NOMO-1 treated with dmso at 0.1 percent for 144 hours (cell line): ENCODE measurements at regions not wholly inside any gene's neighbourhood (a gene's known extent, or its start where the extent isn't known, plus 50 kb on each side); places are given as distances from the start of the nearest gene placed in this dataset.
"Not testable (repeated sequence)": the region's sequence is repeated elsewhere in the genome, so short reads cannot be mapped to it uniquely, and the experiment has no call there.

ENCODE experiments used
- DNase-seq: peaks from one replicate; lab custom pipeline; 2025; ENCODE audit not compliant: unreplicated experiment; lab: John Stamatoyannopoulos, UW

DNA sequence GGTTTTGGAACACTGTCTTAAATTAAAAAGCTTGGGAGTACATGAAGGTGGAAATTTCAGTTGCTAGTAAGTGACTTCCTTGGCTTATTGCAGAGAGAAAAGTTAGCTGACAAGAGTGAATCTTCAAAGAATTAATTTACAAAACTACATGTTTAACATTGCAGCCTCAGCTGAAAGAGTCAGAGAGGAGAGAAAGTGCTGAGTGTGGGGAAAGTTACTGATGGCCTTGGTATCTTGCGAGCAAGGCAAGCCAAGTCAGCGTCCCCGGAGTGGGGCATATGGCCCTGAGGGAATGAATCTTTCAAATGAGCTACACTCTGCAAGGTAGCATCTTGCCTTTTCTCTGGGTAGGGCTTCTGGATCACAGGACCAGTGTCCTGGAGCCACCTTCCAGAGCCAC lies 131.3 kb downstream of the LPIN1 start:
- no peak for DNase-seq

DNA sequence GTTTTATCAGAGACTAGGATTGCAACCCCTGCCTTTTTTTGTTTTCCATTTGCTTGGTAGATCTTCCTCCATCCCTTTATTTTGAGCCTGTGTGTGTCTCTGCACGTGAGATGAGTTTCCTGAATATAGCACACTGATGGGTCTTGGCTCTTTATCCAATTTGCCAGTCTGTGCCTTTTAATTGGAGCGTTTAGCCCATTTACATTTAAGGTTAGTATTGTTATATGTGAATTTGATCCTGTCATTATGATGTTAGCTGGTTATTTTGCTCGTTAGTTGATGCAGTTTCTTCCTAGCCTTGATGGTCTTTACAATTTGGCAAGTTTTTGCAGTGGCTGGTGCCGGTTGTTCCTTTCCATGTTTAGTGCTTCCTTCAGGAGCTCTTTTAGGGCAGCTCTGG lies 138.8 kb downstream of the LPIN1 start:
- DNase-seq = not testable (repeated sequence)

DNA sequence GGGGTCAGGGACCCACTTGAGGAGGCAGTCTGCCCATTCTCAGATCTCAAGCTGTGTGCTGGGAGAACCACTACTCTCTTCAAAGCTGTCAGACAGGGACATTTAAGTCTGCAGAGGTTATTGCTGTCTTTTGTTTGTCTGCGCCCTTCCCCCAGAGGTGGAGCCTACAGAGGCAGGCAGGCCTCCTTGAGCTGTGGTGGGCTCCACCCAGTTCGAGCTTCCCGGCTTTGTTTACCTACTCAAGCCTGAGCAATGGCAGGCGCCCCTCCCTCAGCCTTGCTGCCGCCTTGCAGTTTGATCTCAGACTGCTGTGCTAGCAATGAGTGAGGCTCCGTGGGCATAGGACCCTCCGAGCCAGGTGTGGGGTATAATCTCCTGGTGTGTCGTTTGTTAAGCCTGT lies 140.5 kb downstream of the LPIN1 start:
- not testable (repeated sequence) for DNase-seq

DNA sequence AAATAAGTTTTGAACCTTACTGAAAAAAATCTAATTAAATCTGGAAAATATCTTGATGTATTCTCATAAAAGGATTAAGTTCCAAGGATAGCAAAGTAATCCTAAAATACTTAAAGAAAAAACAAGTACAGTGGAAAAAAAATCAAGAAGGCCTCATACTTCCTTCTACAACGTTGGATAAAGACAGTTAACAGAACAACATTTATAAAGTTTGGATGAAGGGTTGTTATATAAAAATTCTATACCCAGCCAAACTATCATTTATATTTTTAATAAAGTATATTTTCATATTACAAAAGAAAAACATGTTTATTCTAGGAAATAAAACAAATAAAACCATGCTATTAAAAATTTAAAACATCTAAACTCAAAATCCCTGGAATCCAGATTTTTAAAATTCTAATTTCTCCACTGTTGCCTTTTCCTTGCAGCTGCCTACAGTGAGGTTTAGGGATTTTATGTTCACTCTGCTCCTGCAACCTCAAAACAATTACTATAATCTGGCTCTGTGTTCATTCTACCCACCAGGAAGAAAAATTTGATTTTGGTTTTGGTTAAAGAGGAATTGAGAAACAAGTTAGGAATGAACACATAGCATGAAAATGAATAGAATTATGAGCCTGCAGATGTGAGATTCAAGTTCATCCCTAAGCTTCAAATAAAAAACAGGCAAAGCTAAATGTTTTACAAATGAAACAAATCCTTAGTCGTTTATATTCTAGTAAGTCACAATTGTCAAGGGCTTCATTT lies 142.8 kb downstream of the LPIN1 start:
- DNase-seq = no peak

DNA sequence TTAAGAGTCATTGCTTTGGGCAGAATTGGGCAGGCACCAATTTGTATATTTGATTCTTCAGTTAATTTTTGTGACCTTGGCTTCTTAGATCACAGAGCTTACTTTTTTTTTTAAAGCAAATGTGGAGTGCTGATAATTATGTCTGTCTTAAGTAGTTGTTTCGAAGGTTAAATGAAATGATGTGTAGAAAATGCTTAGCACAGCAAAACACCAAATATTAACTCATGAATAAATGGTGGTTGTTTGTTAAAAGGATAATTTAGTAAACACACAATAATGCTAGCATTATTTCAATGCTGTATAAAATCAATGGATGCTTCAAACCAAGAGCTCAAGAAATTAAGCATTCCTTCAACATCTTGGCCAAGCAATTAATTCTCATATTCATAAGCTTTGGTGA lies 143.4 kb downstream of the LPIN1 start:
- DNase-seq = no peak

DNA sequence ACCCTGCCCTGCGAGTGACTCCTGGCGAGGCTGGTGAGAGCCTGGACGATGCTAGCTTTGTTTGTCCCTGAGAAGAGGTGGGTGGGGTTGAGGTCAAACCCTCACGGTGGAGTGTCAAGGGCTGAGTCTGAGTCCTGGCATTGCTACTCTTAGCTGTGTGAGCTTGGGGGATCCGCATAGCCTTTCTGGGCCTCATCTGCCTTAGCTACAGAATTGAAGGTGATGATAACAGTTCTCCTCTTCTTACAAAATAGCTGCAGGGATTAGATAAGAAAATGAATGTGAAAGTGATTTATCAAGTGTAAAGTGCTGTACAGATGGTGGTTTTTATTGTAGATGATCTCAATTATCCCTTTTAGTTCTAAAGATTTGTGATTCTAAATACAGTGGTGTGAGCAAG lies 144.6 kb downstream of the LPIN1 start:
- DNase-seq = no peak

DNA sequence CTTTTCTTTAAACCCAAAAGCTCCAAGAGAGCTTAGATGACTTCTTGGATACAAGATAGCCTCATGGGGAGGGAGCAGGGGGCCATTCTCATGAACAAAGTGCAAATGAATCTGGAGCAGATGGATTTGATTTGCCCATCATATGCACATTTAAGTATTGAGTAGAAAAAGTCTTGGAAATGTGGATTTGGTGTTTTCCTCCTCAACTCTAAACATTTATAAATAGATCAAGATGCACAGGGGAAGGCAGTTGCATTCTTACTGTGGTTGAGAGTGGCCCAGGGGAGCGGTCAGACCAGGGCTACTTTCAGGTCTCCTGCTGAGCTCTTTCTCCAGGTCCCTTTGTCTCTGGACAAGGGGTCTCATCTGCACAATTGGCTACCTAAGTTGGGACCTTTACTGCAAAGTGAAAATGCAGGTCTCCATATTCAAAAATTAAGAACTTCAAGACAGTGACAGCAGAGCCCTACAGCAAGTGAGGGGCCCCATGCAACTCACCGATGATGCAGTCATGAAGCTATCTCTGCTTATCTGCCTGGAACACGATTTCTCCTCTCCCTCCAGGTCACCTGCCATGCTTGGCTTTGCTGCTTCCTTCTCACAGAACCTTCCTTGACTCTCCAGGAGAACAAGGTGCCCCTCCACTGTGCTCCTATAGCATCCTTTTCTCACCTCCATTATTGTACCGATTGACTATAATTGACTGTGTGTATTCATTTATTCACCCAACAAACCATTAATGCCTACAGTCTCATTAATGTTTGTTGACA lies 145.4 kb downstream of the LPIN1 start:
- no peak for DNase-seq

DNA sequence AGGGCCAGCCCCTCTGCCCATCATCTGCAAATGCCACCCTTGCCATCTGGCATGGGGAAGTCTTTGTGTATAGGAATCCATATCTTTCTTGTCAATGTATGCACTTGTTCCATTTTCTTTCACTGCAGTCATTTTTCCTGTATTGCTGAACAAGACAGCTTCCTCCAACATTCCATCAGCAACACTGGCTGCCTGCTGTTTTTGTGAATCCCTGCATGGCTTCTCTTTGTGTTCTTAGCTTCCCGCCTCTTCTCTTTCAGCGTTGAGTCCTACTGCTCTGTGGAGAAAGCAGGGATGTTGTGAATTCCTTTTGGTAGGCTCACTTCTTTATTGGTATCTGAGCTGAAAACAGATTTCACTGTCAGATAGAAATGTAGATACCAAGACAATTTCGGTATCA lies 150.0 kb downstream of the LPIN1 start:
- no peak for DNase-seq

DNA sequence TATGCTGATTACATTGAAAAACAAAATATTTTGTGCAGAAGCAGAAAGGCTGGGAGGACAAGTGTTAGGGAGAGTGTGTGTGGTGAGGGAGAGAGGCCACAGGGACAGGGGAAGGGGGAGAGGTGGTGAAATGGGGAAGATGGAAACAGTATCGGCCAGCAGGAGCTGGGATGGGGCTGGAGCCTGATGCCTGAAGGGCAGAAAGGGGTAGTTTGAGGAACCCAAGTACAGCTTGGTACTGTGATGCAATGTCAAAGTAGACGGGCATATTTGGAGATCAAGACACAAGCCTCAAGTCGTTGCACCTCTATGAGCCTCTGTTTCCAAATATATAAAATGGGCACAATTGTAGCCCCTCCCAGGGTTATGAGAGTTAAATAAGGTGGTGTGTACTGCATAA lies 152.1 kb downstream of the LPIN1 start:
- DNase-seq = no peak

DNA sequence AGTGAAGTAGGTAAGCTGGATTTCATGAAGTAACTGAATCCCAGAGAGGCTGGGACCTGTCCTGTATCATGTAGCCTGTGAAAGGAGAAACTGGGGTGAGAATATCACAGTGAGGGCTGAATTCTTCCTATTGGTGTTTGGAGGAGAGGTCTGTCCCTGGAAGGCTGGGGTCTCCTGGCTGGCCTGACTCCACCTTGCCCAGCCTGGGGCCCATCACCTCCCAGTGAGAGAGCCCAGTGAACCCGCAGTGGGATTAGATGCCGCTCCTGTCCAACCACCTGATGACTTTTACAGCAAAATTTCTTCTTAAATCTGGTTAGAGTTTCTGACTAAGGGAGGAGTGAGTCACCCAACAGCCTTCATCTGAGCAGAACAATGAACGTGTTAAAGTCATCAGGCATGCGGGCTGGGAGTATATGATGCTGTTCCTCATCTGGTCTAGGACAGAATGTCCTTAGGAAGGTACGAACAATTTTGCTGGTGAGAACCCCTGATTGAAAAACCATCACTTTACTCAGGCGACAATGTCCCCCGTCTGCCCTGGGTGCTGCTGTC lies 152.9 kb downstream of the LPIN1 start:
- no peak for DNase-seq

DNA sequence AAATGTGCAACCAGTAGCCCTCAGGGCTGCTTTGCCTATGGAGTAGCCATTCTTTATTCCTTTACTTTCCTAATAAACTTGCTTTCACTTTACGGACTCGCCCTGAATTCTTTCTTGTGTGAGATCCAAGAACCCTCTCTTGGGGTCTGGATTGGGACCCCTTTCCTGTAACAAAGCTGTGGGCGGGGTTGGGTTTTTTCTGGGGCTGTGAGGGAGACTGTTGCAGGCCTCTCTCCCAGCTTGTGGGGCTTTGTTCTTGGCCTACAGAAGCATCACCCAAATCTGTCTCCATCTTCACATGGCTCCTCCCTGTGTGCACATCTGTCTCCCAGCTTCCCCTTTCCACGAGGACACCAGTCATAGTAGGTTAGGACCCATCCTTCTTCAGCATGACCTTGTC lies 154.5 kb downstream of the LPIN1 start:
- DNase-seq = not testable (repeated sequence)

DNA sequence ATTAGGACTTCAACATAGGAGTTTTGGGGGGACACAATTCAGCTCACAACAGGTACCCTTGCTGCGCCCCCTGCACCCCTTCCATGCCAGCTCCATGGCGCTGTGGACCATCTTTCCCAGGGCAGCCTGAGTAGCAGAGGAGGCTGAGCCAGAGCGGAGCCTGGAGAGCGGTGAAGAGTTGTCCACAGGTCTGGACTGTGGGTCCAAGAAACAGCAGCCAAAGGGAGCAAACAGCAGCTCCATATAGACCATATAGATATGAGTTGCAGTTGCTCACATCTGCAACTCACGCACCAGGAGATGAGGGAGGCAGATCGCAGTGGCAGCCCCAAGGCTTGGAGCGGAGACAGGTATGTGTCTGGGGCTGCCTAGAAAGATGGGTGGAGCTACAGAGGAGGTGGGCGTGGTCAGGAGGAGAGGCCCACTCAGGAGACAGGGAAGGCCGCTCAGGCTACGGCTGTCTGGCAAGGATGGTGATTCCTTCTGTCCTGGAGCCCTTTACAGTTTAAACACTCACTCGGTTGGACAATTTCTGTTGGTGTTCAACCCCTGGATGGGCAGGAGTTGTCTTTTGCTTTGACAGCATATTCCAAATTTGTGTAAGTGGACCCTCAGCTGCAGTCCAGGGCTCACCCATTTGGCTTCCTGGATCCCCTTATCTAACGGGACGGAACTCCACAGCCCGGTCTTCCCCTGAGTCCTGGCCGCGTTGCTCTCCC lies 155.1 kb downstream of the LPIN1 start:
- no peak for DNase-seq

DNA sequence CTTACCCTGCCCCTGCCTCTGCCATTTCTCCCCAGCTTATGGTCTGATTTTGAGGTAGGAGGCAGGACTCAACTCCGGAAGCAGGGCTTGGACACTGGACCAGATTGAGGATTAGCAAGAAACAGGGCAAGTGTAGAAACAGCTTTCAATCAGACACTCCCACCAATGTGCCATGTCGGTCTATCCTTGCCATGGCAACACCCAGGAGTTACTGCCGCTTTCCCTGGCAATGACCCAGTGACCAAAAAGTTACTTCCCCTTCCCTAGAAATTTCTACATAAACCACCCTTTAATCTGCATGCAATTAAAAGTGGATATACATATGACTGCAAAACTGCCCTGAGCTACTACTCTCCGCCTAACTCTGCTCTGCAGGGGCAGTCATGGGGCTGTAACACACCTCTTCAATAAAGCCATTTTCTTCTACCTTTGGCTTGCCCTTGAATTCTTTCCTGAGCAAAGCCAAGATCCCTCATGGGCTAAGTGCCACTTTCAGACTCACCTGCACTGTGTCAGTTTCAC lies 156.7 kb downstream of the LPIN1 start:
- peak; percentile 67 for DNase-seq

DNA sequence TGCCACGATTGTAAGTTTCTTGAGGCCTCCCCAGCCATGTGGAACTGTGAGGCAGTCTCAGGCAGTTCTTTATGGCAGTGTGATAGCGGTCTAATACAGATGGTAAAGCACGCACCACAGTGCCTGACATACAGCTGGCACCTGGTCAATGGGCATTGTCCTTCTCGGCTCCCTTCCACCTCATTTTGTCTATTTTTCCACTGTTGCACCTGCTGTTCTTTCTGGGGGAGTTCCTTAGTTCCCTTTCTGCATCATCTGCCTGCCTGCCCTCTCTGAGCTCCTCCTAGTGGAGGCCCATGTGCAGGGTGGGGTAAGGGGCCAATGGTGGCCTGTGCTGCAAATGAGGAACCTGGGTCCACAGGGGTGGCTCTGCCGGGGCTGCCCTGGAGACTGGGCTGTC lies 157.6 kb downstream of the LPIN1 start:
- DNase-seq = peak; percentile 61

DNA sequence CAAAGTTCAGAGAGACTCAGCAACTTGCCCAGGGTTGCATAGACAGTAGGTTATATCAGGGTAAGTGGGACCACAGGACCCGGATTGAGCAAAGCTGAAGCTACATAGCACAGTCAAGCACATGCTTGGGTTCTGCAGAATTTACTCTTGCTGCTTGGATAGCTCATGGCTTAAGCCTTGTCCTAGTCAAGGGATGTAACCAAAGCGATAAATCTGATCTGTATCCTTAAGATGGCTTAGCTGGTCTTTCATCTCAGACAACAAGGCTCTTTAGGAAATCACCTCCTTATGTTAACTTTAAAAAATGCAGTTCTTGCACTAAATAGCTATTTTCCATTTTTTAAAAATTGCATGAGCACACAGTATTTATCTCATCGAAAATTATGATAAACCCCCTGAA lies 158.5 kb downstream of the LPIN1 start:
- DNase-seq = no peak

DNA sequence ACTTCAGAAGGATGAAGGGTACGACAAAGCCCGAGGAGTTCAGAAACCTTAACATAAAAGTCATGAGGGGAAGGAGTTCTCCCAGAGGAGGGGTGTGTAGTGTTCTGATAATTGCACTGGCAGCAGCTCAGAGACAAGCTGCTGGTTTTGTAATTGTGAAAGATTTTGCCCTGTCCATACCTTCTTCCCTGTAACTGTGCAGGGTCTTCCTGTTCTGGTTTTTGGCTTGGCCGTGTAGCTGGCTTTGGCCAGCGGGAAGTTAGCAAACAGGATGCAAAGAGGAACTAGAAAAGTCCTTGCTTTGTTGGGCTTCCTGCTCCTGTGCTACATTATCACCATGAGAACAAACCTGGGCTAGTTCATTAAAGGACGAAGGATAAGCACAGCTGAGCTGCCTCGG lies 160.8 kb downstream of the LPIN1 start:
- DNase-seq = peak; percentile 90

DNA sequence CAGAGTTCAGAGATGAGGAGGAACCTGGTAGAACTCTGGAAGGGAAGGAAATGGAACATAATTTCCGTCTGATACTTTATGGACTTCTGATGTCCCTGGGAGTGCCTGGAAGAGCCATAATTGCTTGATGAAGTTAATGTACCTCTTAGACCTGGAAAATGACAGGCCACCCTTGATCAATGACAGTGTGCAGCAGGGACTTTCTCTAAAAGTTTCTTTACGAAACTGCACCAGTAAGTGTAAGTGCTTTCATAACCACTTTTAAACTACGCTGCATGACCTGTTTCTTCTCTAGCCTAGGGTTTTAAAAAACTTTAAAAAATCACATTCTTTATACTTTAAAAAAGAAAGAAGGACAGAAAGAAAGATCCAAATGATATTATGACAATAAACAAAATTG lies 164.5 kb downstream of the LPIN1 start:
- DNase-seq = no peak

DNA sequence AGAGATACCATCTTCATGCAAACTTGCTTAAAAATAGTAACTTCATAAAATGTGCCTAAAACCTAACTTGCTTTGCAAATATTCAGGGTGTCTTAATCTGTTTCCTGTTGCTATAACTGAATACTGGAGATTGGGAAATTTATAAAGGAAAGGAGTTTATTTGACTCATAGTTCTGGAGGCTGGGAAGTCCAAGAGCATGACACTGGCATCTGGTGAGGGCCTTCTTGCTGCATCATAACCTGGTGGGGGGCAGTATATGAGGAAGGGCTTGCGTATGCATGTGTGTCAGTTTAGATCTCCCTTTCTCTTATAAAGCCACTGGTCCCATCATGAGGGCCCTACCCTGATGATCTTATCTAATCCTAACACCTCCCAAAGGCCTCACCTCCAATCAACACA lies 166.5 kb downstream of the LPIN1 start:
- DNase-seq = no peak

DNA sequence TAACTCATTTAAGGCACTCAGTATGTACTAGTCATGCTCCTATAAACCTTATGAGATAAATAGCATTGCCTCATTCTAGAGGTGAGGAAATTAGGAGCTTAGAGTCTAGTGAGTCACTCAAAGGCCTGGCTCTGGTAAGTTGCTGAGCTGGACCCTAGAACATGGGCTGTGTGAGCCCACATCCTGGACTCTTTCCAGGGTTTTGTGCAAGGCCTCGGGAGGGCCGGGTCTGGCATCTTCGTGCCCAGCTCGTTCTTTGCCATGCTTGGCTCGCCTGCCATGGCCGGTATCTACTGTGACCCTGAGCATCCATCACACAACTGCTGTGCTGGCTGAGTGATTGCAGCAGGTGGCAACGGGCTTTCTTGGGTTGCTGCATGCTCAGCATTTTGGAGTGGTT lies 168.0 kb downstream of the LPIN1 start:
- no peak for DNase-seq

DNA sequence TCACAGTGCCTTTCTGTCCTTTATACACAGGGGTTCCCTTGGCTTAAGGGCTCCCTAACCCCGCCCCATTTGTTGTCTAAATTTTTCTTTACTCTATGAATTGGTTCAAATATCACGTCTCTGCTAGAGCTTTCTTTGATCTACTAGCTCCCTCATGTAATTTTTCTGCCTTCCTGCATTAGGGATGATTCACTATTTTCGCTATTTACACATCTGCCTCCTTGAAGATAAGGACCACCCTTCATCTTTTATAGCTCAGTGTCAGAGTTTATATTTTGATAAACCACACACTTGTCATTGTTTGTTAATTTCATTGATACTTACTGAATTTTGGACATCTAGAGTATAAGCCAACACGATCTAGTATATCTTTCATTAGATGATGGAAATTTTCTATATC lies 169.2 kb downstream of the LPIN1 start:
- no peak for DNase-seq

DNA sequence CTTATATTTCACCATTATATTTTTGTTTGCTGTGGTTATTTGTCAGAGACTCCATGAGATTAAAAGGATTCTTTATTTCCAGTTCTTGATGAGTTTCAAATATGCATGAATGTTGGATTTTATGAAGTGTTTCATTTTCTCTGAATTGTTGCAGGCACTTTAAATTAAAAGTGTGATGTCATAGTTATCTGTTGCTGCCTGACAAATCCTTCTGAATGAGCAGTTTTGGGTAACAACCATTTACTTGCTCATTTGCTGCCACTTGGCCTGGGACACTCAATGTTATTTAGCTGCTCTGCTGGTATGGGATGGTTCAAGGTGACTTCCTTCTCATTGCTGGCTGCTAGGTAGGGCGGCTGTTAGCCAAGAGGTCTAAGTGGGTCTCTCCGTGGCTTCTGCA lies 173.5 kb downstream of the LPIN1 start:
- DNase-seq = no peak
